Activated T-cell treated with anti-CD3 and anti-CD28 coated beads, Interleukin-2, amount 50 U/mL, for 72 hours (primary cell): ENCODE measurements at regions not wholly inside any gene's neighbourhood (a gene's known extent, or its start where the extent isn't known, plus 50 kb on each side); places are given as distances from the start of the nearest gene placed in this dataset.

ENCODE experiments used
- ATAC-seq, 2 donors: fragments of 150-1000 bp; cut with Tn5 transposase; replicated peaks in 1 of 2; 2 replicates each; pipeline ENCODE4 v1.10.0; 2021; ENCODE audit warnings: moderate library complexity in 2 of 2, mild to moderate bottlenecking in 1 of 2
- DNase-seq, 2 donors: peaks; one replicate each; pipeline ENCODE4 v3.0.0; 2021 to 2022; ENCODE audit warnings: mixed read lengths in 1 of 2
- H3K27ac Mint-ChIP-seq: one replicate; pipeline ENCODE4 v1.8.0; 2022; ENCODE audit warnings: mild to moderate bottlenecking, moderate library complexity, mixed read lengths
- H3K27me3 Mint-ChIP-seq: one replicate; pipeline ENCODE4 v1.8.0; 2022; ENCODE audit warnings: low read depth, mixed read lengths
- H3K36me3 Mint-ChIP-seq, 2 donors: one replicate each; pipeline ENCODE4 v1.8.0; 2022; ENCODE audit warnings: mixed read lengths in 2 of 2, mild to moderate bottlenecking in 1 of 2; ENCODE audit not compliant: insufficient read depth in 2 of 2
- H3K4me1 Mint-ChIP-seq: one replicate; pipeline ENCODE4 v1.8.0; 2022; ENCODE audit warnings: low read depth, mixed read lengths
- H3K4me3 Mint-ChIP-seq, 2 donors: one replicate each; pipeline ENCODE4 v1.8.0; 2022; ENCODE audit warnings: mild to moderate bottlenecking in 2 of 2, mixed read lengths in 2 of 2, moderate library complexity in 2 of 2
- H3K9me3 Mint-ChIP-seq, 2 donors: one replicate each; pipeline ENCODE4 v1.8.0; 2022; ENCODE audit warnings: mixed read lengths in 2 of 2

DNA sequence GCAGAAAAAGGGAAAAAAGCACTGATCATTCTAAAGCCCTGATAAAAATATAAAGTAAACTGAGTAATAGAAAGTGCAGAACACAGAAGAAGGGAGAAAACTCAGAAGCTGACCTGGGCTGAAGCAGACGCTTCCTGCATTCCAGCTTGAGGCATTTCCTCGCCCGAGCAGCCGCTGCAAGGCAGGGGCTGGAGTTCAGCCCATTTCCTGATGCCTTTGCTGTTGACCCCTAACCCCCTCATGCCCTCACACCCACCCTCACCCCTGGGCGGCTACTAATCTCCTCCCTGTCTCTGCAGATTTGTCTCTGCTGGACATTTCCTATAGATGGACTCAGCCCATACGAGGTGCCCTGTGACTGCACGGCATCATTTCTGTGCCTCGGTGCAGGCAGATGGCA, 227.8 kb downstream of the NPHP4 start:
- no peak for DNase-seq
- Mint-ChIP-seq H3K36me3 (peaks cover 7% of the 10 kb centered on the region in 2 donors), H3K27me3 (peaks cover 14% of the 10 kb centered on the region), H3K9me3 (peaks cover 4 to 11% of the 10 kb centered on the region in 2 donors), H3K4me3 (no peak overlapping the region), H3K4me1 (no peaks in the 10 kb centered on the region), H3K27ac (no peak overlapping the region)
- ATAC-seq, result no peak

DNA sequence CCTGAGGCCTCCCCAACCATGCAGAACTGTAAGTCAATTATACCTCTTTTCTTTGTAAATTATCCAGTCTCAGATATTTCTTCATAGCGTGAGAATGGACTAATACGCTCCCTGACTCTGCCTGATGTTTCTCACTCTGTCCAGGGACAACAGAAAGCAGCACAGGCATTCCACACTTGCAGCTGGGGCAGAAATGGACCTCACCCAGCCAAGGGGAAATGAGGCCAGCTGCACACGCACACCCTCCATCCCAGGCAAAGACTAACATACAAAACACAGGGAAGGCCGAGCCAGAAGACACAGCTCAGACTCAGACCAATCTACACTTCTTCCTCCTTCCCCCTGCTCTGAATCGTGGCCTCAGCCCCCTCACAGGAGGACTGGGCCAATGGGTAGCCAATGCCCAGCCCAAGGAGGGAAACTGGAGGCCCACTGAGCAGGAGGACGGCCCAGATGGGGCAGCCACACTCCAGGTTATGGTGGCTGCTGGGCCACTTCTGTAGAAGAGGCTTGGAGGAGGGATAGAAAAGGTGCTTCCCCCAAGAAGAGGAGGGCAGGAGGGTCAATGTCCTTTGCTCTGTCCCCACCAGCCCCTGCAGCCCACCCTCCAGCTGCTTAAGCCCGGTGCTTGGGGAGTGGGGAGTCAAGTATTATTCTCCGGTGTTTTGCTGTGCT, 228.4 kb downstream of the NPHP4 start:
- ATAC-seq, result no peak
- Mint-ChIP-seq H3K36me3 (peaks cover 7% of the 10 kb centered on the region in 2 donors), H3K4me3 (no peak overlapping the region), H3K27ac (no peak overlapping the region), H3K9me3 (peaks cover 4 to 11% of the 10 kb centered on the region in 2 donors), H3K27me3 (peaks cover 14% of the 10 kb centered on the region), H3K4me1 (no peaks in the 10 kb centered on the region)
- DNase-seq, result no peak

DNA sequence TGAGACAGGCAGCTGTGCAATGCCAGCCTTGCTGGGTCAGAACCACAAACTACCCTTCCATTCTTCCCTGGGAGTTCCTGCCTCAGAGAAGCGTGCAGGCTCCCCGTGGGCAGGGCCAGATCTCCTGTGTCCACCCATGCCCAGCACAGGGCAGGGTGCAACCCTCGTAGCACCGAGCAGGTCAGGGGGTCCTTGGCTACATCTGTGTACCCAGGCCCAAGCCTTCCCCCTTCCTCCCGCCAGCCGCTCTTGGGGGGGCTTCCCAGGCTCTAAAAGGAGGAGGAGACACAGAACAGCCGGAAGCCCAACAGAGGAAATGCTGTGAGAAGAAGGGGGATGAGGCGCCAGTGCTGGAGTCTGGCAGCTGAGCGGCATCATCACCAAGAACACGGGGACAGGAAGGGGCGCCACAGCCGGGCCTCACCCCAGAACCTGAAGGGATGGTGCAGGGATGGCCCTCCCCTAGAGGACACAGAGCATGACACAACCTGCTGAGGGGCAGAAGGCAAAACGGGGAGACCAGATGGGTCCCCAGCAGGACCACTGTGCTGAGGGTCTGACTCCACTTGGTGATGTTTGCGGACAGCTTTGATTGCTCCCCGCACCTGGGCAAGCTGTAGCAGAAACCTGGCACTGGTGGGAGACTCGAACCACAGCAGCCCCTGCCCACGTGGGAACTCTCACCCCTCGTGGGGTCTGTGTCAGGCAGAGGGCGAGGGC, 233.2 kb downstream of the NPHP4 start:
- DNase-seq (no peak), ATAC-seq (no peak)
- Mint-ChIP-seq H3K9me3 (peaks cover 4 to 11% of the 10 kb centered on the region in 2 donors), H3K4me3 (no peak overlapping the region), H3K27me3 (peaks cover 14% of the 10 kb centered on the region), H3K36me3 (peaks cover 5 to 7% of the 10 kb centered on the region in 2 donors), H3K27ac (no peak overlapping the region), H3K4me1 (no peaks in the 10 kb centered on the region)

DNA sequence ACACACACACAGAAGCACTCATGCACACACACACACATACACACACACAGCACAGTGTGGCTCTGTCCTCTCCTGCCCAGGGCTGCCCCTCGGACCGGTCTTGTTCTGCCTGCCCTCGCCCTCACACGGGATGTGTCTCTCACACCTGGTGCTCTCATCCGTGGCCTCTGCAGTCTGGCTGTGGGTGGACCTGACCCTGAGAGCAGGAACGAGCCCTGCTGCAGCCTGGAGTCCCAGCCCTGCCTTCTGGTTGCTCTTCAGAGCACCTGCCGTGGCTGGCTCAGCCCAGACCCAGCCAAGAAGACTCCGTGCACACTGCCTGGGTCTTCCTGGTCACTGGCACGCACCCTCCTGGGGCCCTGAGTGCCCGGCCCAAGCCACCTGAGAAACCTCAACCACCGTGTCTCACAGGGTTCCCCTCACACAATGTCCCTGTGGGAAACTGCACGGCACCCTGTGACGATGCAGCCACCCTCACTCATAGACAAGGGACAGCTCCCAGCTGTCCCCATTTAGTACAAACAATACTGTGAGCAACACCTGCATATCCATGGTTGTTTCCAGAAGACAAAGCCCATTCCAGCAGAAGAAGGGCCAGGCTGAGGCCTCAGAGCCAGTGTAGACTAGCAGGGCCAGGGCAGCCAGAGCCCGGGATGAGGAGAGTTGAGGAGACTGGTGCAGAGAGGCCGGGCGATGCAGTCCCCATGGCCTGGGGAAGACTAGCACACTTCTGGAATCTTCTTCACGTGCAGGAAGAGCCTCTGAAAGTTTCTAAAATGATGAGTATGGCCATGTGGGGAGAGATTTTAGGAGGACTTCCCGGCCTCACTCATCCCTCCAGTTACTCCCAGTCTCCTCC, 234.0 kb downstream of the NPHP4 start:
- Mint-ChIP-seq H3K36me3 (peaks cover 2% of the 10 kb centered on the region in 2 donors), H3K9me3 (peaks cover 2 to 5% of the 10 kb centered on the region in 2 donors), H3K4me1 (no peaks in the 10 kb centered on the region), H3K27ac (no peak overlapping the region), H3K4me3 (no peak overlapping the region), H3K27me3 (peaks cover 6% of the 10 kb centered on the region)
- no peak for ATAC-seq
- no peak for DNase-seq

DNA sequence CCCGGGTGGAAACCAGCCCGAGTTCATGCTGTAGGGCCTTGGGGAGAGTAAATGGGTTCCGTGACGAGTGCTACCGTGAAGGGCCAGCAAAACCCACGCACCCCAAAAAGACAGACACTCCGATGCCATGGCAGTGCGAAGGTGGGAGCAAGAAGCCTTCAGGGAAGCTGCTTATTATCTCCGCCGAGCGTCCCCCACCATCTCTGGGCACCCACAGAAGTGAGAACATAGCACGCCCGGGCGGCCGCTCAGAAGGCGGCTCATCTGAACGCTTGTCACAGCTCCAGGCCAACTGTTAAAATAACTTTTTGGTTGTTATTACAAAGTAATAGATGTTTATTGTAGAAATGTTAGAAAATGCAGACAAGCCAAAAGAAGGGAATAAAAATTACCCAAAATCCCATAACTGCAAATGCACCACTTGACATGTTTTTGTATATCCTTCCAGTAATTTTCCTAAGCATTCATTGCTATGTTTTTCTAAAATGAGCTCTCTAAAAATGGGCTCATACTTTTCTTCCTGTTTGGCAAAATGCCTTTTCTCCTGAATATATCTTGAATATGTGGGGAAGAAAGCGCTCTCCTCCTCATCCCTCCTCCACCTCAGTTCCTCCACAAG, 234.9 kb downstream of the NPHP4 start:
- H3K9me3 Mint-ChIP-seq, result peaks cover 2 to 5% of the 10 kb centered on the region in 2 donors
- ATAC-seq (no peak), DNase-seq (no peak)
- no peak overlapping the region for H3K4me3 Mint-ChIP-seq
- peaks cover 2% of the 10 kb centered on the region in 2 donors for H3K36me3 Mint-ChIP-seq
- H3K4me1 Mint-ChIP-seq, result no peaks in the 10 kb centered on the region
- H3K27ac Mint-ChIP-seq, result no peak overlapping the region
- H3K27me3 Mint-ChIP-seq, result peaks cover 6% of the 10 kb centered on the region

DNA sequence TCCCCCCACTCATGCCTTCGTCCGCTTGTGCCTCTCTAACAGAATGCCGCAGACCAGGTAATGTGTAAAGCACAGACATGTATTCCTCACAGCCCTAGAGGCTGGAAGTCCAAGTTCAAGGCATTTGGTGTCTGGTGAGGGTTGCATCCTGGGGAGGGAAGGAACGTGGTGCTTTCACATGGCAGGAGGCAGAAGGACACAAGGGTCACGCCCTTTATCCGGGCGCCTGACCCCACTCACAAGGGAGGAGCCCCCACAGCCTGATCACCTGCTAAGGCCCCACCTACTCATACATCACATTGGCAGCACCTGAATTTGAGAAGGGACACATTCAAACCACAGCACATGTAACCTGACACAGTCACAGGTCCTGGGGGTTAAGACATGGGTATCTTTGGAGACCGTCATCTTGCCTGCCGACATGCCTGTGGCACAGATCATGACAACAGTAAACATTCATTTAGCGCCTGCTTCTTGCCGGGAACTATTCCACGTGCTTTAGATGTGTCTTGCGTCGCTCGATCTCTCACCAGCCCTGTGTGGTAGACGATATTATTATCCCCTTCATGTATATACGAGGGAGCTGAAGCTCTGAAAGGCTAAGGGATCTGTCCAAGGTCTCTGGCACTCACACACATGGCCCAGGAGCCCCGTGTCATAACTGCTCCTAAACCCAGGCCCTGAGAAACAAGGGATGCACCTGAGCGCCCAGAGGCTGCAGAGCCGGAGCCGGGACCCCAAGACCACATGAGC, 235.6 kb downstream of the NPHP4 start:
- Mint-ChIP-seq H3K36me3 (peaks cover 2% of the 10 kb centered on the region in 2 donors), H3K27ac (no peak overlapping the region), H3K4me1 (no peaks in the 10 kb centered on the region), H3K4me3 (no peak overlapping the region), H3K9me3 (peaks cover 2 to 5% of the 10 kb centered on the region in 2 donors), H3K27me3 (peaks cover 6% of the 10 kb centered on the region)
- no peak for DNase-seq
- no peak for ATAC-seq

DNA sequence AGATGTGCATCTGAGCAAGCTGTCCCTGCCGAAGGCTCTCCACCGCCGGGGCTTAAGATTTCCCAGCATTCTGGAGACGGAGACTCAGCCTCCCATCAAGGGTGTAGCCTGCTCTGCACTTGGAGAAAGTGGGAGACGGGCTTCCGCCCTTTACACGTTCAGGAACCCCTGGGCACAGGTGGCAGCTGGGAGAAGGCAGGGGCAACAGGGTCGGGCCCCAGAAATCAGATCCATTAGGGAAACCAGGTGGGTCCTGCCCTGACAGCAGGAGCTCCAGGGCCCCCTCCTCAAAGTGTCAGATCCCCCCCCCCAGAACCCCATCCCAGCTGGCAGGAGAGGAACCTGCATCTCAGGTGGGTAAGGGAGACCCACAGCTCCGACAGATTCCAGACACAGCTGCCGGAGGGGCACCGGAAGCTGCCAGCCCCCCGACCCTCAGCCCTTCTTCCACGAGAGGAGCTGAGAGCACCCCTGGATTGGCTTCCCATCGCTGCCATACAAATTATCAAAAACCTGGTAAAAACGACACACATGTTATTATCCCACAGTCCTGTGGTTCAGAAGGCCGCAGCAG, 236.6 kb downstream of the NPHP4 start:
- Mint-ChIP-seq H3K36me3 (peaks cover 2% of the 10 kb centered on the region in 2 donors), H3K27ac (no peak overlapping the region)

GRCh38 chr1:5754817-5755551, 237.2 kb downstream of the NPHP4 start:
- H3K4me3 Mint-ChIP-seq, result no peak overlapping the region
- ATAC-seq (no peak), DNase-seq (no peak)

More for the DNA sequence above, 236.6 kb downstream of the NPHP4 start:
- no peaks in the 10 kb centered on the region for H3K4me1 Mint-ChIP-seq
- ATAC-seq (no peak), DNase-seq (no peak)
- H3K4me3 Mint-ChIP-seq, result no peak overlapping the region
- H3K9me3 Mint-ChIP-seq, result peaks cover 2 to 4% of the 10 kb centered on the region in 2 donors
- H3K27me3 Mint-ChIP-seq, result peaks cover 4% of the 10 kb centered on the region

GRCh38 chr1:5753549-5754421, 238.4 kb downstream of the NPHP4 start:
- ATAC-seq, result no peak
- Mint-ChIP-seq H3K9me3 (no peaks in the 10 kb centered on the region), H3K4me1 (no peaks in the 10 kb centered on the region), H3K27me3 (peaks cover 10% of the 10 kb centered on the region), H3K4me3 (no peak overlapping the region), H3K36me3 (no peaks in the 10 kb centered on the region), H3K27ac (no peak overlapping the region)
- DNase-seq, result no peak

More at GRCh38 chr1:5754817-5755551, 237.2 kb downstream of the NPHP4 start:
- no peaks in the 10 kb centered on the region for H3K9me3 Mint-ChIP-seq
- no peaks in the 10 kb centered on the region for H3K36me3 Mint-ChIP-seq
- H3K27me3 Mint-ChIP-seq, result peaks cover 2% of the 10 kb centered on the region
- no peak overlapping the region for H3K27ac Mint-ChIP-seq
- no peaks in the 10 kb centered on the region for H3K4me1 Mint-ChIP-seq

DNA sequence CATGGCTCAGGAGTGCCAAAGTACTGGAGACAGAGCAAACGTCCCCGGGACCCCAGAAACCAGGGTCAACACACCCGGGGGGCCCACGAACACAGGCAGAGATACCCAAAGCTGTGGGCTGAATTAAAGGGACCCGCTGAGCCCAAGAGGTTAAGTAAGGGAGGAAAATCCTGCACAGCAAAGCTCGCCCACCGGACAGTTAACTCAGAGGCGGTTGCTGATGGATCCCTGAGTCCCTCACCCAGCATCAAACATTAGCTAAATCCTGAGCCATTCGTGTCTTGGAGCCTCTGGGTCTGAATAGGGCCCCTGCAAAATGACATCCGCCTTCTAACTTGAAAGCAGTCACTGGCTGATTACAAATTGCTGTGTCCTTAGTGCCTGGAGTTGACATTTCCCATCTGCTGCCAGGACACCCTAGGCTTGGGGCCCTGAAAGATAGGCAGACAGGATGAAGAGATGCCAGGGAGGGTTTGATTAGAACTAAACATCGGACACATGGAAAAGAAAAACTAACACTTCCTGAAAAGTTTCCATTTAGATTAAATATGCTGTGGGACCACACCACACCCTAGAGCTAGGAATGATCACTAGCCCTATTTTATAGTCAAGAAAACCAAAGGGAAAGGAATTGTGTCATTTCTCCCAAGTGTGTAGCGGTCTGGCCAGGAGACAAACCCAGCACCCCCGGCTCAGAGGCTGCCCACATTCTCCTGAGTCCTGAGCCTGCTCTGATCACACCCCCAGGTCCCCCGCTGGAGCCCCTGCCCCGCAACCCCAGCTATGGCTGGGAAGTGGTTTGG, 239.3 kb downstream of the NPHP4 start:
- H3K4me1 Mint-ChIP-seq, result no peaks in the 10 kb centered on the region
- no peaks in the 10 kb centered on the region for H3K9me3 Mint-ChIP-seq
- H3K4me3 Mint-ChIP-seq, result no peak overlapping the region
- H3K27me3 Mint-ChIP-seq, result peaks cover 10% of the 10 kb centered on the region
- DNase-seq, result no peak
- no peak overlapping the region for H3K27ac Mint-ChIP-seq
- H3K36me3 Mint-ChIP-seq, result no peaks in the 10 kb centered on the region
- no peak for ATAC-seq
